ENCODE measurements at regions not wholly inside any gene's neighbourhood (a gene's known extent, or its start where the extent isn't known, plus 50 kb on each side); places are given as distances from the start of the nearest gene placed in this dataset.

DNA sequence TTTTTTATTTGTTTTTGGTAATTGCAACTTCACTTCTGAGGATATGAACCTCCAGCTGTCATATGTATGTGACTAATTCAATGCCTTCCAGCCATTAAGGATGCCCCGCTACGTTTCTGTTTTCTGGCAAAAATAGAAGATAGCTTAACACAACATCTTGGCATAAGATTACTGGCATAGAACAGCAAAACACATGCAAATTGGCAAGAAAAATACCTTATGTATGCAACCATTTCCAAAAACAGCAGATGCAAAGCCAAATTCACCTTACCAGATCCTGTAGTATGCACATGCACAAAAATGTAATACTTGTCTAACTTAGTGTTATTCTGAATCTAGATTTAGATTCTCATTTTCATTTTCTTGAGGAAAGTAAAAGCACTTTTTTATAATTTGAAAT is 461.1 kb upstream of the CYLC2 start:
- TF ChIP-seq, protein P1, sequence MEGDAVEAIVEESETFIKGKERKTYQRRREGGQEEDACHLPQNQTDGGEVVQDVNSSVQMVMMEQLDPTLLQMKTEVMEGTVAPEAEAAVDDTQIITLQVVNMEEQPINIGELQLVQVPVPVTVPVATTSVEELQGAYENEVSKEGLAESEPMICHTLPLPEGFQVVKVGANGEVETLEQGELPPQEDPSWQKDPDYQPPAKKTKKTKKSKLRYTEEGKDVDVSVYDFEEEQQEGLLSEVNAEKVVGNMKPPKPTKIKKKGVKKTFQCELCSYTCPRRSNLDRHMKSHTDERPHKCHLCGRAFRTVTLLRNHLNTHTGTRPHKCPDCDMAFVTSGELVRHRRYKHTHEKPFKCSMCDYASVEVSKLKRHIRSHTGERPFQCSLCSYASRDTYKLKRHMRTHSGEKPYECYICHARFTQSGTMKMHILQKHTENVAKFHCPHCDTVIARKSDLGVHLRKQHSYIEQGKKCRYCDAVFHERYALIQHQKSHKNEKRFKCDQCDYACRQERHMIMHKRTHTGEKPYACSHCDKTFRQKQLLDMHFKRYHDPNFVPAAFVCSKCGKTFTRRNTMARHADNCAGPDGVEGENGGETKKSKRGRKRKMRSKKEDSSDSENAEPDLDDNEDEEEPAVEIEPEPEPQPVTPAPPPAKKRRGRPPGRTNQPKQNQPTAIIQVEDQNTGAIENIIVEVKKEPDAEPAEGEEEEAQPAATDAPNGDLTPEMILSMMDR (IDR thresholded peaks at IDR 0.05; ENCODE audit: low read length) = no peak
- TF ChIP-seq EZH2phosphoT487 (IDR thresholded peaks at IDR 0.05; ENCODE audit: low read length) (no peak), EZH2 (optimal IDR thresholded peaks at IDR 0.05; ENCODE audit: low read depth, low read length) (no peak)
